Right lobe of liver (tissue), 6 donors: ENCODE measurements at regions not wholly inside any gene's neighbourhood (a gene's known extent, or its start where the extent isn't known, plus 50 kb on each side); places are given as distances from the start of the nearest gene placed in this dataset.

Experiments
- ATAC-seq, 4 donors: fragments of 200-7000 bp; cut with Tn5 transposase; one replicate each; pipeline ENCODE4 v1.9.1; 2020; ENCODE audit warnings: mild to moderate bottlenecking in 4 of 4, moderate library complexity in 4 of 4
- DNase-seq, 3 donors: peaks; one replicate each; pipeline ENCODE4 v3.0.0-alpha.2; 2020
- H3K27ac ChIP-seq, 3 donors: fragments of 200-600 bp; one replicate each; pipeline ENCODE4 v1.8.0; 2022
- H3K27me3 ChIP-seq, 2 donors: fragments of 200-600 bp; one replicate each; pipeline ENCODE4 v1.8.0; 2022
- H3K36me3 ChIP-seq, 4 donors: fragments of 200-600 bp; sonication (generic) in 1 of 4; one replicate each; pipeline versions ENCODE4 v1.5.1 to v1.8.0; 2017 to 2022; ENCODE audit warnings: control low read depth in 1 of 4
- H3K4me1 ChIP-seq, 4 donors: fragments of 200-600 bp; sonication (generic) in 1 of 4; one replicate each; pipeline versions ENCODE4 v1.5.1 to v1.8.0; 2017 to 2022; ENCODE audit warnings: control low read depth in 1 of 4
- H3K4me3 ChIP-seq, 3 donors: fragments of 200-600 bp; one replicate each; pipeline ENCODE4 v1.8.0; 2022
- H3K9me3 ChIP-seq, 4 donors: fragments of 200-600 bp; sonication (generic) in 1 of 4; one replicate each; pipeline versions ENCODE4 v1.5.1 to v1.8.0; 2017 to 2022; ENCODE audit warnings: control low read depth in 1 of 4
- CTCF ChIP-seq, 4 donors: fragments of 200-600 bp in 3 of 4; fragments of 450-650 bp in 1 of 4; IDR thresholded peaks; one replicate each; pipeline versions ENCODE4 v1.5.1 to v1.8.0; 2016 to 2022; ENCODE audit warnings: antibody characterized with exemption in 4 of 4, mild to moderate bottlenecking in 2 of 4
- POLR2A ChIP-seq: fragments of 450-650 bp; IDR thresholded peaks from one replicate; pipeline ENCODE4 v1.6.1; 2017; ENCODE audit warnings: antibody characterized with exemption, mild to moderate bottlenecking
- WGBS: methylation state at CpG from one replicate; pipeline ENCODE4 v1.1.6; 2018; ENCODE audit warnings: low coverage, low lambda C conversion rate; ENCODE audit not compliant: insufficient coverage; ENCODE audit errors: missing lambda C conversion rate; 5-methylcytosine and 5-hydroxymethylcytosine counted together
- intact Hi-C, 2 donors: fragments of 100-400 bp; cut with DNase I; formaldehyde crosslinking; loops; one replicate each; pipeline versions ENCODE4 v1.11.2 to v1.14.1; 2022
- donor health status: DM: no; HTN: yes; CAD: no.
- donor health status: DM: no; HTN: no; CAD: no.
- donor health status: DM: no; HTN: no; CAD: no.
- donor health status: DM: no; HTN: yes; CAD: no.
- donor health status: DM: no; HTN: yes; CAD: no.

GRCh38 chr12:105462831-105463230, 132.3 kb downstream of the C12orf75 start:
- intact Hi-C loops = no loop called here
- H3K27me3 ChIP-seq = no peaks in the 10 kb centered on the region
- no peak for ATAC-seq
- no peaks in the 10 kb centered on the region for H3K4me1 ChIP-seq
- DNase-seq = no peak
- H3K36me3 ChIP-seq = no peaks in the 10 kb centered on the region
- WGBS = 83% methylated on average over 2 of the region's 2 CpGs
- H3K27ac ChIP-seq = no peak overlapping the region
- H3K4me3 ChIP-seq = no peak overlapping the region
- TF ChIP-seq POLR2A = no peak
- no peak for TF ChIP-seq CTCF (IDR thresholded peaks at IDR 0.05)
- H3K9me3 ChIP-seq = no peaks in the 10 kb centered on the region

- no peak for ATAC-seq
Observed at GRCh38 chr12:105464406-105464805, 133.9 kb downstream of the C12orf75 start.

GRCh38 chr12:105466231-105466900, 135.9 kb downstream of the C12orf75 start:
- Histone ChIP-seq H3K27ac (peak overlapping the region in 1 of 3 donors; percentile 21), H3K4me1 (no peaks in the 10 kb centered on the region), H3K9me3 (no peaks in the 10 kb centered on the region), H3K4me3 (no peak overlapping the region), H3K27me3 (no peaks in the 10 kb centered on the region), H3K36me3 (no peaks in the 10 kb centered on the region)
- TF ChIP-seq CTCF (IDR thresholded peaks at IDR 0.05) (no peak), POLR2A (no peak)
- WGBS = 51% methylated on average over 5 of the region's 5 CpGs
- ATAC-seq (no peak), DNase-seq (no peak)
- intact Hi-C loops = no loop called here

More at GRCh38 chr12:105464406-105464805, 133.9 kb downstream of the C12orf75 start:
- no peak for TF ChIP-seq POLR2A
- TF ChIP-seq CTCF (IDR thresholded peaks at IDR 0.05) = no peak
- intact Hi-C loops = no loop called here
- Histone ChIP-seq H3K4me1 (no peaks in the 10 kb centered on the region), H3K9me3 (no peaks in the 10 kb centered on the region), H3K27ac (no peak overlapping the region), H3K36me3 (no peaks in the 10 kb centered on the region), H3K27me3 (no peaks in the 10 kb centered on the region), H3K4me3 (no peak overlapping the region)
- 56% methylated on average over 3 of the region's 3 CpGs for WGBS
- no peak for DNase-seq

GRCh38 chr12:105466901-105467598, 136.6 kb downstream of the C12orf75 start:
- Histone ChIP-seq H3K9me3 (no peaks in the 10 kb centered on the region), H3K27me3 (no peaks in the 10 kb centered on the region), H3K4me3 (no peak overlapping the region), H3K27ac (peak overlapping the region in 1 of 3 donors; percentile 21), H3K4me1 (no peaks in the 10 kb centered on the region), H3K36me3 (no peaks in the 10 kb centered on the region)
- WGBS = 37% methylated on average over 4 of the region's 7 CpGs
- intact Hi-C loops = no loop called here
- no peak for DNase-seq
- no peak for ATAC-seq
- TF ChIP-seq POLR2A (no peak), CTCF (IDR thresholded peaks at IDR 0.05) (no peak)
